ENCODE measurements at regions not wholly inside any gene's neighbourhood (a gene's known extent, or its start where the extent isn't known, plus 50 kb on each side); places are given as distances from the start of the nearest gene placed in this dataset.

GRCh38 chr12:53836119-53836655 is 84.4 kb upstream of the CISTR start:
- DNase-seq = no peak

- no peak for DNase-seq
These were observed 87.2 kb upstream of the CISTR start for GRCh38 chr12:53838978-53839377.

DNA sequence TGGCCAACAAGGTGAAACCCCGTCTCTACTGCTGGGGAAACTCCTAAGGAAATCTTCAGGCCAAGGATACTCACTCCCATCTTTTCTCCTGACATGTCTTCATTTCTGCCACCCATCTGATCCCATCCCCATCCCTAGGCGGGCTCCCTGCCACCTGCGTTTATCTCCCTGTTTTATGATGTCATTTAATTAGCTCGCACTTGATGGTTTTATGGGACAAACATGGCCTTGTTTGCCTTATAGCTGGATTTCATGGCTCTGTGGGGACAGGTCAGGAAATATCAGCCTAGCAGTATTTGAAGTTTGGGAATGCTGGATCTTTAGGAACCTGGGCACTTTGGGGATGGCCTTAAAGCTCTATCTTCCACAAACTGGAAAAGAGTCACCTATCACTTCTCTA is 88.5 kb upstream of the CISTR start:
- no peak for DNase-seq

GRCh38 chr12:53842686-53843085 is 90.9 kb upstream of the CISTR start:
- DNase-seq = no peak

- DNase-seq = no peak
These were observed 91.8 kb upstream of the CISTR start for GRCh38 chr12:53843545-53843944.

GRCh38 chr12:53844994-53845844 is 93.4 kb upstream of the HOXC13 start:
- DNase-seq = no peak

- DNase-seq = no peak
These were observed 92.7 kb upstream of the HOXC13 start for GRCh38 chr12:53845932-53846331.

DNA sequence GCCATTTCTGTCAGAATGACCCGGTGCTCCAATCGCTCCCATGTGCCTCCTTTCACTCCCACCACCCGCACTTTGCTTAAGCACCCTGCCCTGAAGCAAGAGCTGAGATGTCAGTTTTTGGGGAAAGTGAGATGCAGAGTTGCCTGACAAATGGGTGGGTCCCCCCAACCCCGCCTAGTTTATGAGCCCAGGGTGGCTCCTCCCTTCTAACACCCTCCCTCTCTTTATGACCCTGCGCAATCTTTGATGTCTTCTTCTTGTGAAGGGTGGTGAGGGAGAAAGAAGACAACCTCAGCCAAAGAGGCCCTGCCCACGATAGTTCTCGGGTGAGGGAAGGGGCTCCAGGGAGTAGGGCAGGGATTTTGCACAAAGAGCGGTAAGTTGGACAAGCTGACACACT is 89.5 kb upstream of the HOXC13 start:
- DNase-seq = no peak

DNA sequence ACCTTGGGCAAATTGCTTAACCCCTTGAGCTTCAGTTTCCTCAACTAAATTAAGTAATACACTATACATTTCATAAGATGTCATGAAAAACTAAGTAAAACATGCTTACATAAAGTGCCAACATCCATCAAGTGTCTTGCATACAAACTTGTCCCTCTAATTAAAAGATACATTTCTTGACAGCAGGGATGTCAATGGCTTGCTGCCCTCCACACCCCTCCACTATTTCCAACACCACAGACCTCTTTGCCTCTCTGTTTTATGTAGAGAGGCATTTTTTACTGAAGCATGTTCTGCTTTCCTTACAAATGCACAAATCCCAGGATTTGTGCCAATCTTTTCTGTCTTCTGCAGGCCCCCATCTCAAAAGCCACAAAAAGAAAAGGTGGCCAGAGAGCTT is 89.0 kb upstream of the HOXC13 start:
- no peak for DNase-seq

DNA sequence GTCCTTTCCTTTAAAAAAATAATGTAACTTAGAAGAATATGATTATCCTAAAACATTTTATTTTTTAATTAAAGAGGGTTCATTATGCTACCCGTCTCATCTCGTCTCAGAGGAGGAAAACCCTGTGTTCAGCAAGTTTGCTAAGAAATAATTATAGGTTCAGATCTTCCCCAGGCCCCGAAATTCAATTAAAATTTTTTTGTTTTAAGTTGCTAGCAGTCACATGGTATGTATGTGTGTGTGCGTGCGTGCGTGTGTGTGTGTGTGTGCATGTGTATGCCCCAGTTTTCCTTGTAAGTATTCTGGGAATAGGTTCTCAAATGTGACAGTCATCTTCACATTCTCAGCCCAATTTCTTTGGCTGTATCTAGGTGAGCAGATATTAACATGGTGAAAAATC is 86.6 kb upstream of the HOXC13 start:
- no peak for DNase-seq

DNA sequence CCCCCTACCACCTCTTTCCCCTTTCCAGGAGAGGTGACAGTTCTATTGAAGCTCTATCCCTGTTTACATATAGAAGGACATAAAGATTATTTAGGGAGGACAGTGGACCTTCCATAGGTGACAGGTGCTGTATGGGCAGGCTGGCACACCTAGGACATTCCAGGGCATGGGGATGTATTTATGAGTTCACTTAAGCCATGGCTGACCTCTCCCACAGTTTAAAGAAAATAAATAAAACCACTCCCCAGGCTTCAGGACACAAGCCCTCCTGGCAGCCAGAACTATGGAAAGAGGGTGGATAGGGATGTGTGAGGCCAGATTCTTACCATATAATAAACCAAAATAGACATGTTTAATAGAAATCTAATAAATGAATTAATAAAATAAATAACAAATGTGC is 85.6 kb upstream of the HOXC13 start:
- DNase-seq = no peak

DNA sequence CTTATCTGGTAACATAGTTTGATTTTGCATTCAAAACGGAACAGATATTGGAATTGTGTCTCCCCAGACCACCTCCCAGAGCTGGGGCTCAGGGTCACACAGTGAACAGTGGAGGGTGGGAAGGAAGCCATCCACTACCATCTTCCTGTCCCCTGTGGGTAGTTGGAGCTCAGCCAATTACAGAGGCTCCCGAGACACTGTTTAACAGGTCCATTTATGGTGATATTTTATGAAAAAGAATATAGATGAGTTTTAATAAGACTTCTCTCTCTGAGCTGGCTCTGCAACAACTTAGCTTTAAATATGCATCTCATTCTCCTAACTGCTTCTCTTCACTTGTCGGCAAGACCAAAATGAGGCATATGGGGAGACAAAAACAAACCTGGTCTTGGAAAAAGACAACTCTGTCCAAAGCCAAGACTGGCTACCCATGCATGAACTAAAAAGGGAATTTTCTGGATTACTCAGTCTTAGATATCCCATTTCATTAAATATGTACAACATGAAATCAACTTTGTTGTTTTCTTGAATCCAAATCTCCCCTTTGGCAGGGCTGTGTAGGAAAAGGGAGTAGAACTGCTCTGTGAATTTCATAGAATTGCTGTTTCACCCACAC is 83.8 kb upstream of the HOXC13 start:
- no peak for DNase-seq

- no peak for DNase-seq
These were observed 82.5 kb upstream of the HOXC13 start for GRCh38 chr12:53856132-53856531.

DNA sequence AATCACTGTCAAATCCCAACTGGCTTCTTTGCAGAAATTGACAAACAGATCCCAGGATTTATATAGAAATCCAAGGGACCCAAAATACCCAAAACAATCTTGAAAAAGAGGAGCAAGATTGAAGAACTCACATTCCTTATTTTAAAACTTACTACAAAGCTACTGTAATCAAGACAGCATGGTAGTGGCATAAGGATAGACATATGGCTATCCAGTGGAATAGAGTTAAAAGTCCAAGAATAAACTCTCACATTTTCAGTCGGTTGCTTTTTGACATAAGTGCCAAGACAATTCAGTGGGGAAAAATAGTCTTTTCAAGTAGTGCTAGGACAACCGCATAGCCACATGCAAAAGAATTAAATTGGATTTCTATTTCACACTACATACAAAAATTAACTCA is 81.0 kb upstream of the HOXC13 start:
- DNase-seq = no peak

- no peak for DNase-seq
These were observed 77.9 kb upstream of the HOXC13 start for GRCh38 chr12:53860426-53861345.

DNA sequence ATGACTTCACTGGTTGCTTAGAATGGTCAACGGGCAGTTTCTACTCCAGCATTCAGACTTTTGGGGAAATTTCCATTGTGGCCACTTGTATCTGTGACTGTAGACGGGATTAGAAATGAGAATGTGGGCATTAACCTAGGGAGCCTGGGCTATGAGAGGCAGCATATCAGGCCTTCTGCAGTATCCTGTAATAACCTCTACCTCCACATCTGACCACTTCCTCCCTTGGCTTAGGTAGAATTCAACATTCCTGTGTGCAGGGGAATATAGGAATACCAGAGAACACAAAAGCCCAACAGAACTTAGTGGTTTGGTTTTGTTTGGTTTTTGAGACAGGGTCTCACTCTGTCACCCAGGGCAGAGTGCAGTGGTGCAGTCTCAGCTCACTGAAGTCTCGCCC is 76.4 kb upstream of the HOXC13 start:
- no peak for DNase-seq

GRCh38 chr12:53862831-53863230 is 75.8 kb upstream of the HOXC13 start:
- no peak for DNase-seq

DNA sequence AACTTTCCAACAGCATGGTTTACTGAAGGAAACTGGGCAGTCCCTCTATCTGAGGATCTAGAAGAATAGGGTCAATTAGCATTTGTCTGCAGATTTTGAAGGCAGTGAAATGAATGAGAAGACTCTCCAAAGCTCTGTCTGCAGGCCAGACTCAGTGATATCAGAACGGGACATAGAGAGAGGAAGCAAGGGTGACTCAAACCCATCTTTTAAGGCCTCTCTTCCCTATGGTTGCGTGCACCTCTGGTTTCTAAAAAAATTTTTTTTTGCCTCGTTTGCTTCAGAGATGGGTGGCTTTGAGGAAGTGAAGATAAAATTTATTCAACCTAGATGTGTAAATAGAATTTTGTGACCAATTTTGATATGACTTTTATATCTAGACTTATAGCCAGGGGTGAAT is 71.9 kb upstream of the HOXC13 start:
- DNase-seq = no peak

DNA sequence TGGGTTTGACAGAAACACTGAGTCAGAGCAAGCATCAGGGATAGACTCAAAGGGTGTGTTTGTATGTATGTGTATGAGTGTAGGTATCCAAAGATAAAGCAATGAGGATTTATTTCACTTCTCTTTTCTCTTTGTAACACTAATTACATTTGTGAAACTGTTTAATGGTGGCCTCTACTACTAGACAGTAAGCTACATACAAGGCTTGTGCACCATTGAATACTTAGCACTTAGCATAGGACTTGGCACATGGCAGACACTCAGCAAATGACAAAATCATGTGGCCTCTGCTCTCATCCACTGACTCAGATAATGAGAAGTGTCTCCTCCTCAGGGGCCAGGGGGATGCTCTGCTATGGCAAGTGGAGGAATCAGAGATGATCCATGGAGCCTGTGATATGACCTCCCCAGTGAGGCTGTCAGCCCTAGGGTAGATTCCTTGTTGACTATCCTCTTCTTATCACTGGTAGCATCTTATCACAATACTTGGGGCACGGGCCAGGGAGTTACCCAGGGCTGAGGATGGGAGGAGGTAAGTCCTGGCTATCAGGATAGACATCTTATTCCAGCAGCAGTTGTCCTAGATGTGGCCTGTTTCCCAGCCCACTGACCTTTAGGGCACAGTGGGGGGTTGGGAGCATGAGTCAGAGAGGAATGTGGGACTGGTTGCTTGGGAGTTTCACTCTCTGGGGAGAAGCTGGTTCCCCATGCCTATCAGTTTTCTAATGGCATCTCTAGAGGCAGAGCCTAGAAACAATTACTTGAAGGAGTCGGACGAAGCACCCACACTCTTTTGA is 71.2 kb upstream of the HOXC13 start:
- DNase-seq = no peak

DNA sequence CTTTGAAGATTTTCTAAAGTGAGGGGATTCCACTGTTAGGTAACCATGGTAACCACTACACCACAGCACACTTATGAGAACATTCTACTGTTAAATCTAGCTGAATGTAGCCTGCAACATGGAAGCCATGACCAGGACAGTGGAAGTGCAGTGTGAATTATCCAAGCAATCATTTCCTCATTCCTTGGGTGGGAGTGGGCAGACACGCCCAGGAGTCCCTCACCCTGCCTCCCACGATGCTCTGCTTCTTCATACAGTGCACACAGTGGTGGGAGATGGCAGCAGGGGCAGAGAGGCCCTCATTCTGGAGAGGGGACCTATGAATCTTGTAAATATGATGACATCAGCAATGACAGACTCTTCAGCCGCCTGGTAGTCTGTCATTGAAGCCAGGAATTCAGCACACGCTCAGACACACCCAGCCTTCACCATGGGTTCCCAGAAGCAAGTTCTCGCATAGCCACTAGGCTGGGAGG is 70.1 kb upstream of the HOXC13 start:
- DNase-seq = peak; percentile 51

GRCh38 chr12:53869500-53869899 is 69.1 kb upstream of the HOXC13 start:
- no peak for DNase-seq

Measured in renal pelvis (tissue), 1 donor.